HG03565 (cell line): ENCODE measurements at regions not wholly inside any gene's neighbourhood (a gene's known extent, or its start where the extent isn't known, plus 50 kb on each side); places are given as distances from the start of the nearest gene placed in this dataset.

Experiments used
- ATAC-seq: cut with Tn5 transposase; IDR thresholded peaks from one replicate; pipeline ENCODE4 v1.9.1; 2021; ENCODE audit warnings: mild to moderate bottlenecking, moderate library complexity; ENCODE audit not compliant: unreplicated experiment

DNA sequence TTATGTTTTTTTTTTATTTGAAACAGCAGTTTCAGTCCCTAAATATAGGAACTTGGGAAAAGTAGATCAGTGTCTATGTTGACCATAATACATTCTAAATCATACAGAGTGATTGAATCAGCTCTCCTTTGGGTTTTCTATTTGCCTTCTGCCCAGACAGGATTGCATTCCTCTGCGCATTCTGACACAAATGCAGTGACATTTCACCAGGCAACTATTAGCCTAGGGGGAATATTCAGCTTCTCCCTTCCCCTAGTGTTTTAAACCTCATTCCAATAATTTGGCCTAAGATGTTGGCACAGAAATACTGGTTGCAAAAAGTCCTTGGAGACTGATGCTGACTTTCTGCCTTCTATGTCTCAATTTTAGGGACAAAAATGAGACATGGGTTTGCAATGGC is 172.8 kb downstream of the PTGER3 start:
- no peak for ATAC-seq

DNA sequence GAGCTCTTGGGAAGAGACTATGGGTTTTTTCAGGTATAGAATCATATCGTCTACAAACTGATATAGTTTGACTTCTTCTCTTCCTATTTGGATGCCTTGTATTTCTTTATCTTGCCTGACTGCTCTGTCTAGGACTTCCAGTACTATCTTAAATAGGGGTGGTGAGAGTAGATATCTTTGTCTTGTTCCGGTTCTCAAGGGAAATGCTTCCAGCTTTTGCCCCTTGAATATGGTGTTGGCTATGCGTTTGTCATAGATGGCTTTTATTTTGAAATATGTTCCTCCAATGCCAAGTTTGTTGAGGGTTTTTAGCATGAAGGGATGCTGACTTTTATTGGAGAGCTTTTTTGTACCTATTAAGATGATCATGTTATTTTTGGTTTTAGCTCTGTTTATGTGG is 170.3 kb downstream of the PTGER3 start:
- no peak for ATAC-seq

DNA sequence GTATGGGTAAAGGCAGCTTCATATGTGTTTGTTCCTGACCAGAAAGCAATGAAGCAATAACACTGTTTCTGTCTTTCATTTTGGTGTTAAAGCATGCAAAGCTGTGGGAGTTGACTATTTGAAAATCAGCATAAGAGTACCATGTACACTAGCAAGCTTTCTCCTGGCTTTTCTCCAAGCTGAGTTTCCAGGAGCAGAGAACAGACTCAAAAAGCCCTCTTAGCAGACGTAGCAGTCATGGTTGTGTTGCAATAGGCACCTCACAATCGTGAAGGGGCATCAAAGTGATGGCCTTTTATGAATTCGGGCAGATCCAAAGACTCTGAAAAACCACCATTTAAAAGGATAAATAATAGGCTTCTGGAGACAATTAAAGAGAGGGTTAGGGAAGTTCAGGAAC is 159.7 kb downstream of the PTGER3 start:
- no peak for ATAC-seq

DNA sequence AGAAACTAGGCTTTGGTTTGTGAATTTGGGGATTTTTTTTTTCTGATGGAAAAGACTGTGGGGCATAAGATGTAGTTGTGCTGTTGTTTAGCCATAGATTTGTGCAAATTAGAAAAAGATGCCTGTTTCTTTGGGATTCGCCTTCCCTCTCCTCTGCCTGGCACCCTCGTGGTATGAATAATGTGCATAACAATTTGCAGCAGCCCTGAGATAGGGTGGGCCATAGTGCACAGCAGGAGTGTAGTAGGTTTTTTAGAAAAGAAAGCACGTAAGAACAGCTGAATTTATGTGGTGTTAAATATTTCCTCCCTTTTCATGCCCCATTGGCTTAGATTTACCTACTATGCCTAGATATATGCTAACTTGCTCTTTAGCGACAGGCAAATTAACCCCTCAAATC is 158.9 kb downstream of the PTGER3 start:
- ATAC-seq: no peak

DNA sequence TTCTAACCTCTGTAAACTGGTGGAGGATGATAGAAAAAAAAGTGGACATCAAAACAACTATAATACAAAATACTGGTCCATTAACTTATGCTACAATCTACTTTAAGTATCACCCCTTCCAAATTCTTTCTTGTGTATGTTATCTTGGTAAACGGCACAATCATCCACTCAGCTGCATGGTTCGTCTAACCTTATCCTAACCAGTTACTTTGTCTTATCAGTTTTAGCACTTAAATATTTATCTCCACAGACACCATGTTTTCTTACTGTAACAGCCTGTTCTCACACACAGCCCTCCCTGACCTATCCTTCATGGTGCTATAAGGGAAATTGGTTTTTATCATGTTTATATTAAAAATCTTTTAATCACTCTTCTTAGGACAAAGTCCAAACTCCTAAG is 157.2 kb downstream of the PTGER3 start:
- no peak for ATAC-seq

DNA sequence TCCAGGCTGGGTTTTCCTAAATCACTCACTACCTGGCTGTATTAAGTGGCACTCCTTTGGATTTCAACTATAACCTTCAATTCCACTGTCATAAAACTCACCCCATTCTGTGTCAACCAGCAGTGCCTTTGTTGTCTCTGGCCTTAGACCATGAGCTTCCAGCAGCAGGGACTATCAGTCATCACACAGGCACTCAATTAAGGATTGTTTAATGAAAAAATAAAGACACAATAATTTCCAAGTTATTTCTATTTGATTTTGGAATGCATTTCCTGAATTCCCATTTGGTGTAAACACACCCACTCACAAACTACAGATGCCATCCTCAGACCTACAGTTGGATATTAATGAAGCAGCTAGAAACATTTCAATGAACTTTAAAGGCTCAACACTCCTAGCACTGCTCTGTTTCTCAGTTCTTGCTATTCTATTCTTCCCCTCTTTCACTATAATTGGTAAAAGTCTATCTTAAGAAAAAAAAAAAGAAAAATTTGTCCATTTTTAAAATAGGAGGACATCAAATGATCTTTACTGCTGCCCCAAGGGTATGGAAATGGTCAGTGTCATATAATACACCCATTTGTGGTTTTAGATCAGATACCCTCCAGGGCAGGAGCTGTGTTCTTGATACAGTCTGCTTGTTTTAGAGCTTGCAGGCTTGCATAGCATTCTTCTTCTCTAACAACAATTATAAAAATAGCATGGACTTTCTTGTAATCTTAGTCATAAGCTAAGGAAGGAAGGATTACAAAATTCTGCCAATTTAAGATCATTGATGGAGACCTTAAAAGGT is 156.4 kb downstream of the PTGER3 start:
- no peak for ATAC-seq

DNA sequence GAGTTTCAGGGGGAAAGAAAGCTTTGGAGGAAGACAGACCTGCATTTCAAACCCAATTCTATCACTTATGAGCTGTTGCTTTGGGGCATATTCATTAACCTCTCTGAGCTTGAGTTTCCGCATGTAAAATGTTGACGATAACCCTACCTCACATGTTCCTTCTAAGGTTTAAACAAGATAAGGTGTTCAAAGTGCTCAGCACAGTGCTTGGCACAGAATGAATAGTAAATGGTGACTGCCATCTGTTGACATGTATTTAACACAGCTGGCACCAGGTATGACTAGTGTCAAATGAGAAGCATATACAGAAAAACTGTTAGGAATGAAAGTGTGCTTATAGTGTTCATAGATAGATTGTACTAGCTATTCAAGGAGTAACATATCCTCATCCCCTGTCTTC is 155.5 kb downstream of the PTGER3 start:
- no peak for ATAC-seq

DNA sequence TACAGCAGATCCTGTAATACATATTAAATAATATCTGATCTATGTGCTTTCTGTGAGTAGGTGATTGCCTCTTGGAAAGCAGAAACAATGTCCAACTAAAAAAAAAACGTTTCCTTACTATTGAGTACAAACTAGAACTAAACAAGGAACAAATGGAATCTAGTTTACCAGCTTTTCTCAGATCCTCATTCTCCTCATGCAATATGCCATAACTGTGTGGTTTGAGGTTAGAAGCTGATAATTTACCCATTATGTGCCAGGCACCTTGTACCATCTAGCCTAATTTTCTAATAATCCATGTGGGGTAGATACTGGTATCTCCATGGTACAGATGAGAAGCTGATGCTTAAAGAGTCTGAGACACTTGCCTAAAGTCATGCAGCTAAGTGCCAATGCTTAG is 154.7 kb downstream of the PTGER3 start:
- no peak for ATAC-seq

DNA sequence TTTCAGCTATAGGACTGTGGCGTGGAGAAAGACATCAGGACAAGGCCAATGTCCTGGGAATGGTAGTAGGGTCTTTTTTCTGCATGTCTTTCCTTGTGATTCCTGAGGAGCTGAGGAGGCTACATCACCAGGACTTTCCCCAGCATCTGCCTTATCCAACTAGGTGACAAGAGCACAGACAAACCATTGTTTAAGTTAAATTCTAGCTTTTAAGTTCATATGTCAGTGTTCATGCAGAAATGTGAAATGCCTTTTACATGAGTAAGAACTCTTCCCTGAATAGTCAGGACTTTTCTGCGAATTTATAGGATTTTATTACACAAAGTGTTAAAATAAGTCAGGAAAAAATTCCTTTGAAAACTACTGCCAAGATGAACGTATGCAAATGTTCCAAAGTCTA is 154.2 kb downstream of the PTGER3 start:
- no peak for ATAC-seq

DNA sequence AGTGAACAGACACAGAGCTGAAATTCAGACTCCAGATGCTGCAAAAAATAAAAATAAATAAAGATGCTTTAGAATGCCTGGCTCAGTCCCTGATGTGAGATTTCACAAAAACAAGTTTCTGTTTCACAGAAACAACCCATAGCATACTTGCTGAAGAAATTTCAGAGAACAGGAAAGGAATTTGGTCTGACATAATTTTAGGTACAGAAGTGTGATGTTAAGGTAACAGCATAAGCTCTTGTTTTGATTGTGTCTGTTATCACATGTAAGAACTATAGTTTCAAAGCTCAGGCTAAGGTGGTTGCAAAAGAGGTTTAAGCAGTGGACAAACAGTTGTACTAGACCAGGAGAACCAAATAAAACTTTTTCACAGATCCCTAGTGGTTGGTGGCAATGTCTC is 152.1 kb downstream of the PTGER3 start:
- no peak for ATAC-seq

DNA sequence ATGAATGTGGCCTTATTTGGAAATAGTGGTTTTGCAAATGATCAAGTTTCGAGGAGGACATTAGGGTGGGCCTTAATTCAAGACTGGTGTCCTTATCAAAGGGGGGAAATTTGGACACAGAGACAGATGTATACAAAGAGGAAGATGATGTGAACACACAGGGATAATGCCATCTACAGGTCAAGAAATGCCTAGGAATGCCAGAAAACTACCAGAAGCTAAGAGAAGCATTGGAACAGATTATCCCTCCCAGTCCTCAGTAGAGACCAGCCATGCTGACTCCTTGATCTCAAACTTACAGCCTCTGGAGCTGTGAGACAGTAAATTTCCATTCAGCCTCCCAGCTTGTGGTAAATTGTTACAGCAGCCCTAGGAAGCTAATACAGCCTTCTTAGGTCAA is 151.4 kb downstream of the PTGER3 start:
- no peak for ATAC-seq

DNA sequence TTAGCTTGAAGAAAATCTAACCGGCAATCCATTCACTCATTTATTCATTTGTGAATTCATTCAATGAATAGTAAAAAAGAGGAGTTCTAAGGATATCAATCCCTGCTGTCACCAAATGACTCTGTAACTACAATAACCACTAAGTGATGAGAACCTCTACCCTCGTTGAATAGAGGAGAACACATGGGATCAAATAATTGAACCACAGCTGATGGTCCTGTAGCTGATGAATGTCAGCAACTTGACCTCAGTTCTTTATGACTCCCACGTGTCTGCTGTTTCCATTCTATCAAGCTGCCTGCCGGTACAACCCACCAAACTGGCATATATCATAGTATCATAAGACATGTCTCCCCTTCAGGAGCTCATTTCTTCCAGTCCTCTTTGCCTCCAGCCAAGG is 150.3 kb downstream of the PTGER3 start:
- ATAC-seq: no peak

DNA sequence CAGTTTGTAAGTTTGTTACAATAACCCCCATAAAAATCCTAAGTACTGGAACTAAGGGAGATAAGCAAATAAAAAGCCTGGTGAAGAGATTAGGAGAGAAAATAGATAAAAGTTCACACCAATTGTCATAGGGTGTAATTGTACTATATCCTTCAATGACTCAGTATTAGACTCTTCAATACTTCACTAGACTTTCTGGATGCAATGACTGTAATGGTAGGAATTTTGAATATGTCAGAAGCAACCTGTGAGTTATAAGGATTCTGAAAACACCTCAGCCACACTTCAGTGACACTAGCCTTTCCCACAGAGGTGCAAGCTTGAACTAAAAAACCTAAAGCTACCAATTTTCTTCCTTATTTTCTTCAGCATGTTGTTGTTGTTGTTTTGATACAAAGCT is 147.9 kb downstream of the PTGER3 start:
- ATAC-seq: no peak

DNA sequence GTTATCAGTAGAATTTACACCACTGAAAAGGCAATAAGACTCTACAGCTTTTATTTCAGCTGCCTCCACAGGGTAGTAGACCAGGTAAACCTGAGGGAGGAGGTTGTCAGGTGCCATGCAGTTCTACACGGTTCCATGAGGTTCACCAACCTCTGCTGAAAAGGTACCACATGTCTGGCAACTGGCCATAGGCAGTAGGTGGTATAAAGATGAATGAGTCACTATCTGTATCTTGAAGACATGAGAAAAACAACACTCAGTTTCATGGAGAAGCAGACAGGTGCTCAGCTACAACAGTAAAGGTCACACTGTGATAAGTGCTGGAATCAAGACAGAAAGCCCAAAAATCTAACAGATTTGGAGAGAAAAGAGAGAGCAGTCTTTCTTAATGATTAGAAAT is 145.4 kb downstream of the PTGER3 start:
- ATAC-seq: no peak

DNA sequence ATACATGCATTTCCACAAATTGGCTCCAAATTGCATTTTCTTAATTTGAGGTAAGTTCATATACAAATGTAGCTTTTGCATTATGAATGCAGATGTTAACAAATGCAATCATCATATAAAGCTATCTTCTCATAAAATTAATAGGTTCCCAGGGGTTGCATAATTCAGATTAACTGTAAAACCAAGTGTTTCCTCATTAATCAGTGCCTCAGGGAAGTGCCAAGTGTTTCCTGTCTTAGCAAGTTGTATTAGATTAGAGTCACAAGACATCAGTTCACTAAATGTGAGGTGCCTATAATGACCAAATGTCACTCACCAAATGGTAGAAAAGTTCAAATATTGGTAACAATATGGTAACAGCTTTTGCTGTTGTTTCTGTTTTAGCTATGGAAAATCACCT is 140.8 kb downstream of the PTGER3 start:
- no peak for ATAC-seq

DNA sequence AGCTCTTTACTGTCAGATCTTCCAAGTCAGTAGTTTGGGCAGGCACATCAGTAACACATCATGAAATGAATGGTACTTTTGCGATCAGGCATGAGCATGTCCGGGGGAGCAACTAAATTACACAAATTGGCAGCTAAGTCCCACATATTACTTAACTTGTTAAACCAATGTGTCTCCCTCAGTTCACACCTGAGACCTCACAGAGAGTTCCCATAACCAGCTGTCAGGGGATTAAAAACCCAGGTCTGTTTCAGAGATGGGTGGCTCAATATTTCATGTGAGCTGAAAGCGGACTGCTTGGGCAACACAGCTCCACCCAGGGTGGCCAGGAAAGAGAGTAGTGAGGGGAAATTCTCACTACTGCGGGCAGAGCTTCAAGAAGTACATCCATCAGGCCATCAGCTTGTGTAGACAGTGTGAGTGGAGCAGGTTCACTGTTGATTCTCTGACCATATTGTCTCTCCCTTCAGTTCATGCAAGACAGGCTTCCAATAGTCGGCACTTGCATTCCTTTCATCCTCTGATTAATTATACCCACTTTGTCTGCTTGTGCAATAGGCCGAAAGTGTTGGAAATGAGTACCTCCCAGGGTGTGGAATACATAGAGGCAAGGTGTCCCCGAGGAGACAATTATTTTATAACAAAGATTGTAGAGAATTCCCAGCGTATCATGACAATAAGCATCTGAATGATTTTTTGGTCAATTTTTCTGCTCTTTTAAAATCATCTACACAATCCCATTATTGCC is 139.9 kb downstream of the PTGER3 start:
- no peak for ATAC-seq

DNA sequence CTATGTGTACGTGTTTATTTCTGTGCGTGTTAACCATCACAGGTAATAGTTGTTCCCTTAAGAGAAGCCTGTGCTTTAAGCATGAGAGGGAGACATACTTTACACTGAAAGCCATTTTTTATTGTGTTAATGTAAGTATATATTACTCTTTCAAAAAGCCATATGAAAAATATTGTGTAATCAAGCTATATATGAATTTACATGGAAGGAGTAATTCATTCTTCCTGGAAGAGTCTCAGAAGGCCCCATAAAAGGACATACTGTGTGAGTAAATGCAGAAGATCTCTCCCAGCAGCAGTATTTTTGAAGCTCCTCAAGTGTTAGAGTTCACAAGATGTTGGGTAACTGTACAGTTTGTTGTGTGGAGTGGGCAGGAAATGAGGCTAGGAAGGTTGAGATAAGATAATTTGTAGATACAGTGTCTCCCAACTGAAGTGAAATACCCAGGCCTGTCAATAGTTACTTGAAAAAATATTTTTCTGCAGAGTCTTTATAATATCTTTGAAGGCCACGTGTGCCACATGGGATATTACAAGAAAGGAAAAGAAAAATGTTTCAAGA is 138.3 kb downstream of the PTGER3 start:
- ATAC-seq: no peak

DNA sequence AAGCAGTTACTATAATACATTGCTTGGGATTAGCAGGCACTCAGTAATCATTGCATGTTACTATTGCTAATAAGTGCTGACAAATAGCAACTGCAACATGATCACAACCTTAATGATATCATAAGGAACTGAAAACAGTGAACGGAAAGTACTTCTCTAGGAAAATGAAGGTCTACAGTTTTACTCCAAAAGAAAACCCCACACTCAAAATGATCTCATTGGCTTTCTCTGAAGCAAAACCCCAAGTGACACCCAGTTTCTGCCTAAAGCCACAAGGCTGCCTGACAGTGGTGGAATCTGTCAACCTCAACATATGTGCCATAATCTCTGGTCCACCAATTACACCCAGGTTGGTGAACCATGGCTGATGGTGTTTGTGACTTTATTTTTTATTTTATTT is 137.6 kb downstream of the PTGER3 start:
- ATAC-seq: peak; percentile 83

DNA sequence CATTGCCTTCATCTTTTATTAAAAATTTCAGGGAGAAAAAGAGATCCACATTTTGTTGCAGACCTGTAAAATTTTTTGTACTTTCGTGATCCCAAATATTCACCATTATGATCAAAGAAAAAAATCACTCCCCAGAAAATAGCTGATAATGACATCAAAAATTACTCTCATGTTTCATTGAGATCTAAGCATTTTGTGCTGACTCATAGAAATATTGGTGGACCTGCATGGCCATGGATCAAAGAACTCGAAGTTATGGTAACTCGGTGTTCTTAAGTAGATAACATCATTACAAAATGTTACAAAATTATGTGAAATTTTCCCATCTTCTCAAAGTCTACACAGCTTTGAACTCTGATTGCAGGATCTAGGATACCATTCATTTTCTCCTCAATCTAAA is 135.8 kb downstream of the PTGER3 start:
- ATAC-seq: no peak

DNA sequence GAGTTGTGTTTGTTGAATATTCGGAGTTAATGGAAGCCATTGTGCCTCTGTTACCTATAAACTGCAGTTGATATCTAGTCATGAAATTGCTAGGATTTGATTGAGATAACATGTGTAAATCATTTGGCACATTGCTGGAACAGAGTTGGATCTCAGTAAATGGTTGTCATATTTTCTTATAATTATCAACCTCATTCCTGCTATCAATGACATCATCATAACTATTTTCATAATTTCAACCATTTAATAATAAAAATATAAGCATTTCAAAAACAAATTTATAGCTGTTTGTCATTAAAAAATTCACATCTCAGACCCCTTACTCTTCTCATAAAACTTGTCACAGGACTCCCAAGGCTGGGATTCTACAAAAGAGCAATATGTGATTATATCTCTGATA is 133.4 kb downstream of the PTGER3 start:
- ATAC-seq: no peak

DNA sequence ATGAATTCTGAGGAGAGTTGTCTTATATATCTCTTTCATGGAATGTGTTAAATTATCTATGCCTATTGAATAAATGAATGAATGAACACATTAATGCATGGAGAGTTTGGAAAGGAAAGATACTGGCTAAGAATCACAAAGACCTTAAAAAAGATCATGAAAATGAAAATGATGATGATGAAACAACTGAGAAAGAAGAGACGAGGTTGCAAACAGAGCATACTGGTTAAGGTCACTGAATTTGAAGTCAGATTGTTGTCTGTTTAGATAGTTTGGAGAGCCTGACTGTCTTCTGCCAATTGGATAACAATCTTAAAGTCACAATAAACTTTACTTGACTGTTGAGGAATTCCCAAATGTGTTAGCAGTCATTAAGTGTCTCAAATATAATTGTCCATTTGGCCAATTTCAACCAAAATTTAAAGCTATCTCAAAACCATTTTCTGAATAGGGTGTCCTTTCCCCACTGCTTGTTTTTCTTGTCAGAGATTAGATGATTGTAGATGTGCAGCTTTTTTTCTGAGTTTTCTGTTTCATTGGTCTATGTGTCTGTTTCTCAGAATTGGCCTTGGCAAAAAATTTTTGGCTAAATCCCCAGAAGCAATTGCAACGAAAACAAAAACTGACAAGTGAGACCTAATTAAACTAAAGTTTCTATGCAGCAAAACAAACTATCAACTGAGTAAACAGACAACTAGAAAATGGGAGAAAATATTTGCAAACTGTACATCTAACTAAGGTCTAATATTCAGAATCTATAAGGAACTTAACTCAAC is 132.2 kb downstream of the PTGER3 start:
- no peak for ATAC-seq

DNA sequence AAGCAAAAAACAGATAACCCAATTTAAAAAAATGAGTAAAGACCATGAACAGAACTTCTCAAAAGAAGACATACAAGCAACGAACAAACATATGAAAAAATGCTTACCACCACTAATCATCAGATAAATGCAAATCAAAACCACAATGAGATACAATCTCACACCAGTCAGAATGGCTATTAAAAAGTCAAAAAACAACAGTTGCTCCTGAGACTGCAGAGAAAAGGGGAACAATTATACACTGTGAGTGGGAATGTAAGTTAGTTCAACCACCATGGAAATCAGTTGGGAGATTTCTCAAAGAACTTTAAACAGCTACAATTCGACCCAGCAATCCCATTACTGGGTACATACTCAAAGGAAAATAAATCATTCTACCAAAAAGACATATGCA is 131.6 kb downstream of the PTGER3 start:
- ATAC-seq: no peak
